Neural crest cell (in vitro differentiated cells): ENCODE measurements at regions not wholly inside any gene's neighbourhood (a gene's known extent, or its start where the extent isn't known, plus 50 kb on each side); places are given as distances from the start of the nearest gene placed in this dataset.
A peak's percentile ranks its signal among the peaks of the same experiment; 100 is the strongest.
"Not testable (repeated sequence)": the region's sequence is repeated elsewhere in the genome, so short reads cannot be mapped to it uniquely, and the experiment has no call there.

Experiments used
- DNase-seq: peaks from one replicate; pipeline ENCODE4 v3.0.0; 2021; ENCODE audit warnings: low read depth, mixed read lengths, low spot score
- H3K27ac Mint-ChIP-seq: one replicate; pipeline ENCODE4 v1.8.0; 2021; ENCODE audit warnings: mild to moderate bottlenecking, mixed read lengths; ENCODE audit not compliant: unreplicated experiment
- H3K27me3 Mint-ChIP-seq: 2 replicates; pipeline ENCODE4 v1.8.0; 2021; ENCODE audit warnings: low read depth, mild to moderate bottlenecking, mixed read lengths
- H3K36me3 Mint-ChIP-seq: 2 replicates; pipeline ENCODE4 v1.8.0; 2021; ENCODE audit warnings: low read depth, mild to moderate bottlenecking, mixed read lengths
- H3K4me1 Mint-ChIP-seq: 2 replicates; pipeline ENCODE4 v1.8.0; 2021; ENCODE audit warnings: mixed read lengths
- H3K4me3 Mint-ChIP-seq: one replicate; pipeline ENCODE4 v1.8.0; 2021; ENCODE audit warnings: mild to moderate bottlenecking, mixed read lengths
- H3K9me3 Mint-ChIP-seq: 2 replicates; pipeline ENCODE4 v1.8.0; 2021; ENCODE audit warnings: mixed read lengths
- CTCF ChIP-seq: fragments of 200-600 bp; sonication (generic); conservative IDR thresholded peaks from 2 replicates; pipeline ENCODE4 v1.5.0; 2021; ENCODE audit warnings: antibody characterized with exemption, mild to moderate bottlenecking

GRCh38 chr17:46424187-46424884 lies 62.8 kb upstream of the ARL17B start:
- peak; percentile 48 for TF ChIP-seq CTCF
- not testable (repeated sequence) for H3K27ac Mint-ChIP-seq, H3K36me3 Mint-ChIP-seq, H3K4me1 Mint-ChIP-seq, DNase-seq, H3K4me3 Mint-ChIP-seq, H3K9me3 Mint-ChIP-seq, H3K27me3 Mint-ChIP-seq

GRCh38 chr17:46417907-46418306 lies 56.3 kb upstream of the ARL17B start:
- H3K27me3 Mint-ChIP-seq, H3K4me1 Mint-ChIP-seq, H3K4me3 Mint-ChIP-seq, H3K36me3 Mint-ChIP-seq, H3K9me3 Mint-ChIP-seq, DNase-seq, H3K27ac Mint-ChIP-seq: not testable (repeated sequence)

GRCh38 chr17:46417261-46417660 lies 55.7 kb upstream of the ARL17B start:
- not testable (repeated sequence) for H3K4me3 Mint-ChIP-seq, H3K4me1 Mint-ChIP-seq, DNase-seq, H3K27me3 Mint-ChIP-seq, H3K9me3 Mint-ChIP-seq, H3K27ac Mint-ChIP-seq, H3K36me3 Mint-ChIP-seq

- H3K4me1 Mint-ChIP-seq, H3K27me3 Mint-ChIP-seq, H3K9me3 Mint-ChIP-seq, H3K27ac Mint-ChIP-seq, DNase-seq, H3K36me3 Mint-ChIP-seq, H3K4me3 Mint-ChIP-seq: not testable (repeated sequence)
Measured at GRCh38 chr17:46414559-46414958, 53.0 kb upstream of the ARL17B start.

GRCh38 chr17:46412156-46412555 lies 50.6 kb upstream of the ARL17B start:
- not testable (repeated sequence) for H3K36me3 Mint-ChIP-seq, H3K4me1 Mint-ChIP-seq, DNase-seq, H3K9me3 Mint-ChIP-seq, H3K4me3 Mint-ChIP-seq, H3K27ac Mint-ChIP-seq, H3K27me3 Mint-ChIP-seq

- H3K27ac Mint-ChIP-seq, H3K36me3 Mint-ChIP-seq, H3K4me1 Mint-ChIP-seq, H3K9me3 Mint-ChIP-seq, H3K27me3 Mint-ChIP-seq, H3K4me3 Mint-ChIP-seq, DNase-seq: not testable (repeated sequence)
Measured at GRCh38 chr17:46411172-46411852, 49.7 kb upstream of the ARL17B start.
